Neural progenitor cell (in vitro differentiated cells): ENCODE measurements at regions not wholly inside any gene's neighbourhood (a gene's known extent, or its start where the extent isn't known, plus 50 kb on each side); places are given as distances from the start of the nearest gene placed in this dataset.

ENCODE experiments used
- DNase-seq: peaks from one replicate; pipeline ENCODE4 v3.0.0-alpha.2; 2016; ENCODE audit warnings: low spot score
- H2AFZ ChIP-seq: fragments of 200-600 bp; sonication (generic); replicated peaks from 2 replicates; pipeline ENCODE4 v1.6.1; 2016; ENCODE audit warnings: antibody characterized with exemption
- H3F3A ChIP-seq: fragments of 200-600 bp; sonication (generic); 2 replicates; pipeline ENCODE4 v1.6.1; 2016; ENCODE audit warnings: antibody characterized with exemption, low read depth
- H3K27ac ChIP-seq: fragments of 200-600 bp; sonication (generic); 2 replicates; pipeline ENCODE4 v1.5.1; 2016; ENCODE audit warnings: mild to moderate bottlenecking
- H3K27me3 ChIP-seq: fragments of 200-600 bp; sonication (generic); 2 replicates; pipeline ENCODE4 v1.6.1; 2016; ENCODE audit warnings: mild to moderate bottlenecking, moderate library complexity
- H3K36me3 ChIP-seq: fragments of 200-600 bp; sonication (generic); 2 replicates; pipeline ENCODE4 v1.5.1; 2016
- H3K4me1 ChIP-seq: fragments of 200-600 bp; sonication (generic); 2 replicates; pipeline ENCODE4 v1.6.1; 2016; ENCODE audit warnings: mixed run types
- H3K4me2 ChIP-seq: fragments of 200-600 bp; sonication (generic); 2 replicates; pipeline ENCODE4 v1.6.1; 2016
- H3K4me3 ChIP-seq: fragments of 200-600 bp; sonication (generic); 2 replicates; pipeline ENCODE4 v1.5.1; 2016
- H3K79me2 ChIP-seq: fragments of 200-600 bp; sonication (generic); 2 replicates; pipeline ENCODE4 v1.6.1; 2016; ENCODE audit warnings: low read depth
- H3K9ac ChIP-seq: fragments of 200-600 bp; sonication (generic); 2 replicates; pipeline ENCODE4 v1.6.1; 2016
- H3K9me3 ChIP-seq: fragments of 200-600 bp; sonication (generic); 2 replicates; pipeline ENCODE4 v1.5.1; 2016; ENCODE audit warnings: low read depth
- H4K20me1 ChIP-seq: fragments of 200-600 bp; sonication (generic); 2 replicates; pipeline ENCODE4 v1.6.1; 2016; ENCODE audit warnings: low read depth
- H3K27ac Mint-ChIP-seq: 3 replicates; pipeline ENCODE4 v1.8.0; 2021; ENCODE audit warnings: mixed read lengths
- H3K27me3 Mint-ChIP-seq: 2 replicates; pipeline ENCODE4 v1.8.0; 2022; ENCODE audit warnings: low read depth, mild to moderate bottlenecking, inconsistent platforms, moderate library complexity, mixed read lengths; ENCODE audit not compliant: insufficient read depth
- H3K36me3 Mint-ChIP-seq: 3 replicates; pipeline ENCODE4 v1.8.0; 2021; ENCODE audit warnings: mixed read lengths
- H3K4me1 Mint-ChIP-seq: 3 replicates; pipeline ENCODE4 v1.8.0; 2021; ENCODE audit warnings: mixed read lengths
- H3K4me3 Mint-ChIP-seq: 3 replicates; pipeline ENCODE4 v1.8.0; 2021; ENCODE audit warnings: mild to moderate bottlenecking, moderate library complexity, mixed read lengths
- H3K9me3 Mint-ChIP-seq: 3 replicates; pipeline ENCODE4 v1.8.0; 2020; ENCODE audit warnings: mixed read lengths
- CTCF ChIP-seq: fragments of 200-600 bp; sonication (generic); IDR thresholded peaks from 2 replicates; pipeline ENCODE4 v1.5.1; 2017; ENCODE audit warnings: antibody characterized with exemption, mild to moderate bottlenecking
- EZH2 ChIP-seq: fragments of 200-600 bp; sonication (generic); IDR thresholded peaks from 2 replicates; pipeline ENCODE4 v1.6.1; 2017; ENCODE audit warnings: antibody characterized with exemption, mild to moderate bottlenecking, moderate library complexity
- EZH2phosphoT487 ChIP-seq: fragments of 200-600 bp; sonication (generic); IDR thresholded peaks from 2 replicates; pipeline ENCODE4 v1.6.1; 2017; ENCODE audit warnings: antibody characterized with exemption

DNA sequence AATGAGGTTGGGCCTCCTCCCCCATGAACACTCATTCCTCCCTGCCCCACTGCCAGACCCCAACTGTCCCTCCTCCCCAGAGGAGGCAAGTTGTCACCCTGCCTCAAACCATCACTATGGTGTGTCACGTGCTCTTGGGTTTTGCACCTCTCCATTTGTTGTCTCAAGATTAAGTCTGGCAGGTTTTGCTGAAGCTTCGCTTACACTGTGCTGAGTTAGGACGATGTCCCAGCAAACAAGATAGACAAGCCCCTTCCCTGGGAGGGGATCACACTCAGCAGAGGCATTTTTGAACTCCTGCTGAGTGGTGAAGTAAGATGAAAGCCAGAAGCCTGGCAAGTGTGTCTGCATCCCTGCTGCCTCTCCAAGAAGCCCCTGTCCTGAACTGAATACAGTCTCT lies 78.3 kb downstream of the CBLN1 start:
- TF ChIP-seq EZH2phosphoT487: no peak
- no peak for TF ChIP-seq EZH2
- TF ChIP-seq CTCF: no peak
- Mint-ChIP-seq H3K4me3 (no peak overlapping the region), H3K36me3 (no peaks in the 10 kb centered on the region), H3K4me1 (no peaks in the 10 kb centered on the region), H3K27ac (no peak overlapping the region), H3K27me3 (peaks cover 14% of the 10 kb centered on the region), H3K9me3 (no peaks in the 10 kb centered on the region)
- DNase-seq: no peak
- H3K27ac ChIP-seq: no peak overlapping the region
- no peak overlapping the region for H3K9ac ChIP-seq
- no peaks in the 10 kb centered on the region for H3K9me3 ChIP-seq
- no peaks in the 10 kb centered on the region for H3K4me1 ChIP-seq
- no peak overlapping the region for H2AFZ ChIP-seq
- H3K4me3 ChIP-seq: no peak overlapping the region
- H3F3A ChIP-seq: no peaks in the 10 kb centered on the region
- H3K79me2 ChIP-seq: no peaks in the 10 kb centered on the region
- no peaks in the 10 kb centered on the region for H4K20me1 ChIP-seq
- no peak overlapping the region for H3K4me2 ChIP-seq
- no peaks in the 10 kb centered on the region for H3K36me3 ChIP-seq
- no peaks in the 10 kb centered on the region for H3K27me3 ChIP-seq

GRCh38 chr16:49201118-49201517 lies 80.5 kb downstream of the CBLN1 start:
- no peaks in the 10 kb centered on the region for H3K4me1 Mint-ChIP-seq
- peaks cover 18% of the 10 kb centered on the region for H3K27me3 Mint-ChIP-seq
- H3K4me3 Mint-ChIP-seq: no peak overlapping the region
- no peaks in the 10 kb centered on the region for H3K79me2 ChIP-seq
- no peaks in the 10 kb centered on the region for H3K4me1 ChIP-seq
- no peaks in the 10 kb centered on the region for H3K27me3 ChIP-seq
- no peaks in the 10 kb centered on the region for H3K36me3 ChIP-seq
- no peaks in the 10 kb centered on the region for H3F3A ChIP-seq
- no peak for DNase-seq
- H4K20me1 ChIP-seq: no peaks in the 10 kb centered on the region
- H3K27ac Mint-ChIP-seq: no peak overlapping the region
- no peak overlapping the region for H3K4me2 ChIP-seq
- no peaks in the 10 kb centered on the region for H3K9me3 Mint-ChIP-seq
- H3K4me3 ChIP-seq: no peak overlapping the region
- H2AFZ ChIP-seq: no peak overlapping the region
- H3K36me3 Mint-ChIP-seq: no peaks in the 10 kb centered on the region
- H3K9ac ChIP-seq: no peak overlapping the region
- no peaks in the 10 kb centered on the region for H3K9me3 ChIP-seq
- TF ChIP-seq EZH2phosphoT487 (no peak), CTCF (no peak), EZH2 (no peak)
- H3K27ac ChIP-seq: no peak overlapping the region

DNA sequence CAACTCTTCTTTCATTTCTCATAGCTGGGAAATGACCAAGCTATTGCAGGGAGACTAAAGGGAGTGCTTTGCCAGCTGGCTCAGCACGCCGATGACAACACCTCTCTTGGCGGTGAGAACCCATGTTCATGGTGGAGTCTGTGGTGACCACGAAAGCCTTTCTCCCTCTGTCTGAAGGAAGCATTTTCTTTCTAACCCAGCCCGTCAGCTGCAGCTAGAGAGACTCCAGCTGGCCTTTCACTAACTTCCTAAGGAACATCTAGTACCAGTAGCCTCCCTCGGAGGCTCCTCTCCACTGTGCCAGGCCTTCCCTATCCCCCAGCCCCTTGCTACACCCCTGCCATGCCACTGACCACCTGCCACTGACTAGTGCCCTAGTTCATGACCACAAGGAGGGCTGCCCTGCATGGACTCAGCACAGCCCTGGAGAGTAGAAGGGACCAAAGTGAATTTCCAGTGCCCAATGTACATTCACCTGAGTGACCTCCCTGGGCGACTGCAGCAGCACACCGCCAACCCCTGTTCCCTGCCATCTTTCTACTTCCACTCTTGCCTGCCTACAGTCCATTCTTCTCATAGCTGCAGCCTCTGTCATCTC lies 81.3 kb downstream of the CBLN1 start:
- DNase-seq: no peak
- no peak for TF ChIP-seq EZH2phosphoT487
- TF ChIP-seq CTCF: no peak
- TF ChIP-seq EZH2: no peak
- Histone ChIP-seq H3K4me3 (no peak overlapping the region), H3F3A (no peaks in the 10 kb centered on the region), H3K27me3 (no peaks in the 10 kb centered on the region), H3K36me3 (no peaks in the 10 kb centered on the region), H4K20me1 (no peaks in the 10 kb centered on the region), H3K9ac (no peak overlapping the region), H3K4me2 (no peak overlapping the region), H3K9me3 (no peaks in the 10 kb centered on the region), H2AFZ (no peak overlapping the region), H3K27ac (no peak overlapping the region), H3K4me1 (no peaks in the 10 kb centered on the region), H3K79me2 (no peaks in the 10 kb centered on the region)
- Mint-ChIP-seq H3K4me1 (peaks cover under 1% of the 10 kb centered on the region), H3K4me3 (no peak overlapping the region), H3K36me3 (no peaks in the 10 kb centered on the region), H3K27me3 (peaks cover 18% of the 10 kb centered on the region), H3K27ac (no peak overlapping the region), H3K9me3 (no peaks in the 10 kb centered on the region)
